ENCODE measurements at regions not wholly inside any gene's neighbourhood (a gene's known extent, or its start where the extent isn't known, plus 50 kb on each side); places are given as distances from the start of the nearest gene placed in this dataset.

DNA sequence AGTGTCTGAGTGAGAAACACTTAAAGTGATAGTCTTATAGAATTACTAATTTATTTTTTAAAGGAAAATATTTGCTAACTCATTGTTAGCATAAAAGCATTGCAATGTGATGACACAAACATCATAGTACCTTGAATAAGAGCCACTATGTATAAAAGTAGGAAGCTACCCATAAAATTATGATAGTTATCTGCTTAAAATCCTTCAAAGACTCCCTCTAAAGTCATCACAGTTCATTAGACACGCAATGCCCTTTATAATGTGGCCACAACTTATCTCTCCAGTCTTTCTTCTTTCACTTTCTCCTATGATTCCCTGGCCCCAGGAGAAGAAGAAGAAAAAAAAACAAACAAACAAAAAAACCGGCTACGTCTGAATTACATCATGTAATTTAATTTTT is 1144.0 kb upstream of the NUDT12 start:
- no peak for TF ChIP-seq EZH2 (IDR thresholded peaks at IDR 0.05; ENCODE audit: borderline replicate concordance, low read depth, low read length, poor library complexity, severe bottlenecking)
- TF ChIP-seq, protein P1, sequence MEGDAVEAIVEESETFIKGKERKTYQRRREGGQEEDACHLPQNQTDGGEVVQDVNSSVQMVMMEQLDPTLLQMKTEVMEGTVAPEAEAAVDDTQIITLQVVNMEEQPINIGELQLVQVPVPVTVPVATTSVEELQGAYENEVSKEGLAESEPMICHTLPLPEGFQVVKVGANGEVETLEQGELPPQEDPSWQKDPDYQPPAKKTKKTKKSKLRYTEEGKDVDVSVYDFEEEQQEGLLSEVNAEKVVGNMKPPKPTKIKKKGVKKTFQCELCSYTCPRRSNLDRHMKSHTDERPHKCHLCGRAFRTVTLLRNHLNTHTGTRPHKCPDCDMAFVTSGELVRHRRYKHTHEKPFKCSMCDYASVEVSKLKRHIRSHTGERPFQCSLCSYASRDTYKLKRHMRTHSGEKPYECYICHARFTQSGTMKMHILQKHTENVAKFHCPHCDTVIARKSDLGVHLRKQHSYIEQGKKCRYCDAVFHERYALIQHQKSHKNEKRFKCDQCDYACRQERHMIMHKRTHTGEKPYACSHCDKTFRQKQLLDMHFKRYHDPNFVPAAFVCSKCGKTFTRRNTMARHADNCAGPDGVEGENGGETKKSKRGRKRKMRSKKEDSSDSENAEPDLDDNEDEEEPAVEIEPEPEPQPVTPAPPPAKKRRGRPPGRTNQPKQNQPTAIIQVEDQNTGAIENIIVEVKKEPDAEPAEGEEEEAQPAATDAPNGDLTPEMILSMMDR (conservative IDR thresholded peaks at IDR 0.05; ENCODE audit: low read depth, low read length), result no peak
- CTCF ChIA-PET, result no interaction called here
- POLR2A ChIA-PET (ENCODE audit: low non-redundant PET), result no interaction called here

GRCh38 chr5:104702212-104702611 is 1139.6 kb upstream of the NUDT12 start:
- no peaks in the 10 kb centered on the region for H3K36me3 ChIP-seq (ENCODE audit: insufficient read depth, low read length, poor library complexity, severe bottlenecking)
- no peak overlapping the region for H3K27ac ChIP-seq (ENCODE audit: low read depth, low read length, poor library complexity, severe bottlenecking)
- no peak overlapping the region for H3K4me3 ChIP-seq (ENCODE audit: low read depth, low read length, poor library complexity, severe bottlenecking)
- BruUV-seq (replicated peaks), result no TSS peak
- peaks cover 10% of the 10 kb centered on the region for H3K9me3 ChIP-seq (ENCODE audit: low read depth, low read length, poor library complexity, severe bottlenecking)
- CTCF ChIA-PET, result no interaction called here
- intact Hi-C loops (cut with micrococcal nuclease; ENCODE audit: unreplicated experiment), result no loop called here
- no peak for DNase-seq (ENCODE audit: low spot score)
- no peaks in the 10 kb centered on the region for H3K4me1 ChIP-seq (ENCODE audit: insufficient read depth, low read length, poor library complexity, severe bottlenecking)
- H3K27me3 ChIP-seq (replicated peaks; ENCODE audit: insufficient read depth, low read depth, low read length, poor library complexity), result no peaks in the 10 kb centered on the region
- no peak for TF ChIP-seq EZH2 (IDR thresholded peaks at IDR 0.05; ENCODE audit: borderline replicate concordance, low read depth, low read length, poor library complexity, severe bottlenecking)
- TF ChIP-seq, protein P1 (conservative IDR thresholded peaks at IDR 0.05; ENCODE audit: low read depth, low read length), result no peak
- POLR2A ChIA-PET (ENCODE audit: low non-redundant PET), result no interaction called here

More for the DNA sequence above, 1144.0 kb upstream of the NUDT12 start:
- Histone ChIP-seq H3K27ac (ENCODE audit: low read depth, low read length, poor library complexity, severe bottlenecking) (no peak overlapping the region), H3K27me3 (replicated peaks; ENCODE audit: insufficient read depth, low read depth, low read length, poor library complexity) (no peaks in the 10 kb centered on the region), H3K4me3 (ENCODE audit: low read depth, low read length, poor library complexity, severe bottlenecking) (no peak overlapping the region), H3K4me1 (ENCODE audit: insufficient read depth, low read length, poor library complexity, severe bottlenecking) (no peaks in the 10 kb centered on the region), H3K9me3 (ENCODE audit: low read depth, low read length, poor library complexity, severe bottlenecking) (no peaks in the 10 kb centered on the region), H3K36me3 (ENCODE audit: insufficient read depth, low read length, poor library complexity, severe bottlenecking) (no peaks in the 10 kb centered on the region)
- BruUV-seq (replicated peaks), result no TSS peak
- intact Hi-C loops (cut with micrococcal nuclease; ENCODE audit: unreplicated experiment), result no loop called here
- no peak for DNase-seq (ENCODE audit: low spot score)

- no peak for DNase-seq (ENCODE audit: low spot score)
- no TSS peak for BruUV-seq (replicated peaks)
- CTCF ChIA-PET, result no interaction called here
- no peak for TF ChIP-seq EZH2 (IDR thresholded peaks at IDR 0.05; ENCODE audit: borderline replicate concordance, low read depth, low read length, poor library complexity, severe bottlenecking)
- TF ChIP-seq, protein P1 (conservative IDR thresholded peaks at IDR 0.05; ENCODE audit: low read depth, low read length), result no peak
- Histone ChIP-seq H3K36me3 (ENCODE audit: insufficient read depth, low read length, poor library complexity, severe bottlenecking) (no peaks in the 10 kb centered on the region), H3K9me3 (ENCODE audit: low read depth, low read length, poor library complexity, severe bottlenecking) (peaks cover 10% of the 10 kb centered on the region), H3K27me3 (replicated peaks; ENCODE audit: insufficient read depth, low read depth, low read length, poor library complexity) (no peaks in the 10 kb centered on the region), H3K27ac (ENCODE audit: low read depth, low read length, poor library complexity, severe bottlenecking) (no peak overlapping the region), H3K4me1 (ENCODE audit: insufficient read depth, low read length, poor library complexity, severe bottlenecking) (no peaks in the 10 kb centered on the region), H3K4me3 (ENCODE audit: low read depth, low read length, poor library complexity, severe bottlenecking) (no peak overlapping the region)
- intact Hi-C loops (cut with micrococcal nuclease; ENCODE audit: unreplicated experiment), result no loop called here
- POLR2A ChIA-PET (ENCODE audit: low non-redundant PET), result no interaction called here
These were observed 1136.8 kb upstream of the NUDT12 start for GRCh38 chr5:104699438-104699837.

All from A673 (cell line).